Spleen (tissue), 11 donors: ENCODE measurements at regions not wholly inside any gene's neighbourhood (a gene's known extent, or its start where the extent isn't known, plus 50 kb on each side); places are given as distances from the start of the nearest gene placed in this dataset.
A peak's percentile ranks its signal among the peaks of the same experiment; 100 is the strongest.

ENCODE experiments used
- DNase-seq: peaks from one replicate; pipeline ENCODE4 v3.0.0-alpha.2; 2020
- H3K27ac ChIP-seq, 8 donors: fragments of 200-600 bp; sonication (generic) in 7 of 8; 1 replicate in 4 of 8; 2 replicates in 4 of 8; pipeline versions ENCODE4 v1.5.0 to v1.8.0; 2016 to 2021; ENCODE audit warnings: inconsistent platforms in 4 of 8, mild to moderate bottlenecking in 4 of 8, moderate library complexity in 1 of 8
- H3K27me3 ChIP-seq, 7 donors: fragments of 200-600 bp; sonication (generic) in 6 of 7; replicated peaks in 1 of 7; 1 replicate in 4 of 7; 2 replicates in 3 of 7; pipeline versions ENCODE4 v1.5.0 to v1.8.0; 2016 to 2021; ENCODE audit warnings: inconsistent platforms in 3 of 7, mild to moderate bottlenecking in 1 of 7
- H3K36me3 ChIP-seq, 6 donors: fragments of 200-600 bp; sonication (generic) in 5 of 6; 1 replicate in 4 of 6; 2 replicates in 2 of 6; pipeline versions ENCODE4 v1.5.0 to v1.8.0; 2016 to 2021; ENCODE audit warnings: inconsistent platforms in 2 of 6
- H3K4me1 ChIP-seq, 6 donors: fragments of 200-600 bp; sonication (generic) in 5 of 6; 1 replicate in 3 of 6; 2 replicates in 3 of 6; pipeline versions ENCODE4 v1.5.0 to v1.8.0; 2016 to 2021; ENCODE audit warnings: inconsistent platforms in 3 of 6
- H3K4me3 ChIP-seq, 8 donors: fragments of 200-600 bp; sonication (generic) in 7 of 8; 1 replicate in 4 of 8; 2 replicates in 4 of 8; pipeline versions ENCODE4 v1.5.0 to v1.8.0; 2016 to 2021; ENCODE audit warnings: inconsistent platforms in 4 of 8, mild to moderate bottlenecking in 4 of 8, moderate library complexity in 2 of 8
- H3K9me3 ChIP-seq, 8 donors: fragments of 200-600 bp; sonication (generic) in 7 of 8; 1 replicate in 4 of 8; 2 replicates in 4 of 8; pipeline versions ENCODE4 v1.5.0 to v1.8.0; 2016 to 2021; ENCODE audit warnings: inconsistent platforms in 4 of 8
- POLR2A ChIP-seq, 3 donors: fragments of 450-650 bp; IDR thresholded peaks; one replicate each; pipeline ENCODE4 v1.5.1; 2017; ENCODE audit warnings: antibody characterized with exemption in 3 of 3, mild to moderate bottlenecking in 1 of 3
- POLR2AphosphoS5 ChIP-seq, 3 donors: sonication (generic); formaldehyde crosslinking; IDR thresholded peaks; one replicate each; pipeline ENCODE4 v1.5.1; 2017; ENCODE audit warnings: antibody characterized with exemption in 3 of 3
- whole genome bisulfite sequencing, 5 donors: extraction: QIAGEN DNeasy Blood & Tissue Kit in 3 of 5; methylation state at CpG; one replicate each; pipeline versions ENCODE4 v1.1.5 to v1.1.7; 2013 to 2018; 5-methylcytosine and 5-hydroxymethylcytosine counted together
- intact Hi-C: fragments of 100-400 bp; cut with DNase I; formaldehyde crosslinking; loops from one replicate; pipeline ENCODE4 v1.15.0; 2023; ENCODE audit warnings: low total_unique reads
- TF ChIP-seq, protein P1 (sequence below), 11 experiments: fragments of 200-600 bp in 7 of 11; fragments of 450-650 bp in 4 of 11; sonication (generic) in 4 of 11; IDR thresholded peaks in 8 of 11; conservative IDR thresholded peaks in 3 of 11; 1 replicate in 7 of 11; 2 replicates in 4 of 11; pipeline versions ENCODE4 v1.4.0 to v1.8.0; 2016 to 2021; ENCODE audit warnings: antibody characterized with exemption in 11 of 11, inconsistent platforms in 4 of 11, mild to moderate bottlenecking in 1 of 11
- donor health status: healthy with polysubstance abuse.
- donor health status: DM: no; HTN: no; CAD: no; lungs with moderate emphysema.
- donor health status: DM: no; HTN: no; CAD: no.
- donor health status: Bipolar disorder and iron deficiency.
- donor health status: healthy.
- donor health status: DM: no; HTN: no; CAD: no.
- donor health status: DM: yes; HTN: yes; CAD: no.

DNA sequence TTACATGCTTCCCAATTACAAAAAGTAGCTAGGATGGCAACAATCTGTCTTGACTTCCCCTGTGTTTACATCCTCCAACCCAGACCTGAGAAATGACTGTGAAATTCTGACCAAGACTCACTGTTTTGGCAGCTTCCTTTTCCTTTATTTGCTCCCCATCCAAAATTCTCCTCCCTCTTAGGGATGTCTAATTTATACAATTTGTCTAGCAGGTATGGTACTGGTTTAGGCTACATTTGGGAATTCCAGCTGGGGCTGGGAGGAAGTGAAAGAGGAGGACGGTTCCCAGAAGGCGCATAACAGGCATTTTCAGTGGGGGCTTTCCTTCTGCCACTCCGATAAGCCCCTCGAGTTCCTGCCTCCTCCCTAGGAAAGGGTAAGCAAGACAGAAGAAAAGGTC lies 231.5 kb upstream of the BTBD3 start:
- DNase-seq, result no peak
- Histone ChIP-seq H3K9me3 (no peaks in the 10 kb centered on the region), H3K27me3 (peaks cover 0 to 25% (median 11%) of the 10 kb centered on the region in 7 donors), H3K4me3 (no peak overlapping the region), H3K27ac (no peak overlapping the region), H3K36me3 (no peaks in the 10 kb centered on the region), H3K4me1 (peaks cover 0 to 10% (median 4%) of the 10 kb centered on the region in 6 donors)
- WGBS, 5 donors, result 38 to 56% (median 42%) methylated on average over 4 of the region's 4 CpGs
- intact Hi-C loops, result no loop called here
- TF ChIP-seq, protein P1, sequence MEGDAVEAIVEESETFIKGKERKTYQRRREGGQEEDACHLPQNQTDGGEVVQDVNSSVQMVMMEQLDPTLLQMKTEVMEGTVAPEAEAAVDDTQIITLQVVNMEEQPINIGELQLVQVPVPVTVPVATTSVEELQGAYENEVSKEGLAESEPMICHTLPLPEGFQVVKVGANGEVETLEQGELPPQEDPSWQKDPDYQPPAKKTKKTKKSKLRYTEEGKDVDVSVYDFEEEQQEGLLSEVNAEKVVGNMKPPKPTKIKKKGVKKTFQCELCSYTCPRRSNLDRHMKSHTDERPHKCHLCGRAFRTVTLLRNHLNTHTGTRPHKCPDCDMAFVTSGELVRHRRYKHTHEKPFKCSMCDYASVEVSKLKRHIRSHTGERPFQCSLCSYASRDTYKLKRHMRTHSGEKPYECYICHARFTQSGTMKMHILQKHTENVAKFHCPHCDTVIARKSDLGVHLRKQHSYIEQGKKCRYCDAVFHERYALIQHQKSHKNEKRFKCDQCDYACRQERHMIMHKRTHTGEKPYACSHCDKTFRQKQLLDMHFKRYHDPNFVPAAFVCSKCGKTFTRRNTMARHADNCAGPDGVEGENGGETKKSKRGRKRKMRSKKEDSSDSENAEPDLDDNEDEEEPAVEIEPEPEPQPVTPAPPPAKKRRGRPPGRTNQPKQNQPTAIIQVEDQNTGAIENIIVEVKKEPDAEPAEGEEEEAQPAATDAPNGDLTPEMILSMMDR (IDR thresholded peaks at IDR 0.05 in 8 of 11, conservative IDR thresholded peaks at IDR 0.05 in 3 of 11), result no peak
- TF ChIP-seq POLR2A (IDR thresholded peaks at IDR 0.05) (no peak), POLR2AphosphoS5 (IDR thresholded peaks at IDR 0.05) (no peak)

DNA sequence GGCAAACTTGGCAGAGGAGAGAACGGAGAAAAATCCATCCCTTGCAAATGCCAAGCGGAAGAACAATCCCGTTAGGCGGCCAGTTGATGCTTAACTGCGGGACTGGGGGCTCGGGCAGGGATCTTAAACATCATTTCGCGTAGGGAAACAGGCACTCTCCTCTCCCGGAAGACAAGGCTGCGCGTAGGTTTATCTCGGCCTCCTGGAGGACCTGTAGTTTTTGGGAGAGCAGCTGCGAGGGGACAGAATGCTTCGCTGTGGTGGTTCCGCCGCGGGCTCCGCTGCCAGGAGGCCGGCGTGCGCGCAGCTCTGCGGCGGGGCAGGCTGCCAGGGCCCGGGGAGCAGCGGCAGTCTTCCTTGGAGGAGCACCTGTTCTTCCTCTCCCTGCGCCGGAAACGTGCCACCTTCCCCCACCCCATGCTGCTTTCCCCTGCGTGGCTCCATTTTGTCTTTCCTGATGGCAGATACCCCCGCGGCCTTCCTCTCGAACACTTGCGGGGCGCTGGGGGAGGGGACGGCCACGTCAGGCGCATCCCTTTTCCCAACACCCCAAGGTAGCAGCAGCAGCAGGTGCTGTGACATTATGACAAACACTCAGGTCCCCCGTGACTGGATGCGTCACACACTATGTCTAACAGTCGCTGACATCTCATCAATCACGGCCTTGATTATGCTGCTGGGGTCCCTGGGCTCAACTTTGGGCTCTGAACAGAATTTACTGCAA lies 230.7 kb upstream of the BTBD3 start:
- WGBS, 5 donors, result 14 to 20% (median 15%) methylated on average over 29 to 42 of the region's 42 CpGs
- Histone ChIP-seq H3K9me3 (no peaks in the 10 kb centered on the region), H3K27ac (no peak overlapping the region), H3K4me1 (peaks cover 0 to 10% (median 4%) of the 10 kb centered on the region in 6 donors), H3K36me3 (no peaks in the 10 kb centered on the region), H3K4me3 (peak overlapping the region in 3 of 8 donors; percentile 9 to 50 (median 32)), H3K27me3 (peaks cover 0 to 25% (median 11%) of the 10 kb centered on the region in 7 donors)
- DNase-seq, result peak; percentile 62
- TF ChIP-seq, protein P1 (IDR thresholded peaks at IDR 0.05 in 8 of 11, conservative IDR thresholded peaks at IDR 0.05 in 3 of 11), result no peak
- intact Hi-C loops, result no loop called here

DNA sequence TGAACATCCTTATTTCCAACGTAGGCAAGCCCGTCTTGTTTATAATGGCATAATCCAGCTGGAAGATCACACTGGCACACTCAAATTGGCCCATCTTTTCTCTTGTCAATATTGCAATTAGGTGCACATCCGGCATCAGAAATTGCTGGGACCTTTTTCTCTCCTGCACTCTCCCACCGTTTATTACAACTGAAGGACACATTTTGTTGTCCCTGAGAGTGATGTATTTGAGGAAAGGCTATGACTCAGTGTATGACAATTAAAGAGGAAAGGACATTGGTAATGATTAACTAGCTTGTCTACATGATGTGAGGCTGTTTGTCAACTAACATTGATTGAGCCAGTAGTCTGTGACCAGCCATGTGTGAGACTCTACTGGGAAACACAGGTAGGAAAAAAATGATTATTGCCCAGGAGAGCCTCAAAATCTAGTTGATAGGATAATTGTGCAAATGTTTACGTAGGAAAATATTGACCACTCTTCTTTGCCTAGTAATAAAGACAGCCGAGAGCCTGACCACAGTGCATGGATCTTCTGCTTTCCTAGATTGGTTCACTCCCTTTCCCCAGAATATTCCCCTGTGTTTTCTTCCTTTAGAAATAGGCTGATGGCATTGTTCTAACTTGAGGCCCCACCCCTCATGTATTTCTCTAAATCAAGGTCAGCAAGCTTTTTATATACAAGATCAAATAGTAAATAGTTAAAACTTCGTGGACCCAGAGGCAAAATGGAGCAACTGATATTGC lies 230.0 kb upstream of the BTBD3 start:
- peaks cover 0 to 25% (median 11%) of the 10 kb centered on the region in 7 donors for H3K27me3 ChIP-seq
- peaks cover 0 to 10% (median 4%) of the 10 kb centered on the region in 6 donors for H3K4me1 ChIP-seq
- no peak overlapping the region for H3K4me3 ChIP-seq
- 64 to 77% (median 74%) methylated on average over 7 of the region's 7 CpGs for WGBS, 5 donors
- intact Hi-C loops, result no loop called here
- H3K27ac ChIP-seq, result no peak overlapping the region
- no peaks in the 10 kb centered on the region for H3K36me3 ChIP-seq
- TF ChIP-seq, protein P1 (IDR thresholded peaks at IDR 0.05 in 8 of 11, conservative IDR thresholded peaks at IDR 0.05 in 3 of 11), result no peak
- no peak for TF ChIP-seq POLR2AphosphoS5 (IDR thresholded peaks at IDR 0.05)
- no peak for TF ChIP-seq POLR2A (IDR thresholded peaks at IDR 0.05)
- DNase-seq, result no peak
- no peaks in the 10 kb centered on the region for H3K9me3 ChIP-seq

DNA sequence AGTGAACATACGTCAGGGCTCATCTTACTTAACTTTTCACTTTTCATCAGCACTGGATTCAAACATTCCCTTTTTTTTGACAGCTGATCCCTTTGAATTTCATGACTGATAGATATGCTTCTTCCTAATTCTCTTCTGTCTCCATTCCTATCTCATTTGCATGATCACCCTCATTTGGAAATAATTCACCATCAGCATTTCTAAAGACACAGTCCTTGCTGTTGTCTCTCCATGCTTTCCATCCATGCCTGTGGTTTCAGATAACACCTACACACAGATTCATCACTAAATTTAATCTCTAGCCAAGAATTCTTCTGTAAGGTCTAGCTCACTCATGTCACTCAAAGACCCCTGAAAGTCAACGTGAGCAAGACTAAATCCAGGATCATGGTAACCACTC lies 228.4 kb upstream of the BTBD3 start:
- no peak for DNase-seq
- Histone ChIP-seq H3K9me3 (no peaks in the 10 kb centered on the region), H3K27me3 (peaks cover 0 to 25% (median 11%) of the 10 kb centered on the region in 7 donors), H3K36me3 (no peaks in the 10 kb centered on the region), H3K4me1 (peaks cover 0 to 10% (median 4%) of the 10 kb centered on the region in 6 donors), H3K4me3 (no peak overlapping the region), H3K27ac (no peak overlapping the region)
- 87 to 94% (median 93%) methylated on average over 2 of the region's 2 CpGs for WGBS, 5 donors
- TF ChIP-seq, protein P1 (IDR thresholded peaks at IDR 0.05 in 8 of 11, conservative IDR thresholded peaks at IDR 0.05 in 3 of 11), result no peak
- no peak for TF ChIP-seq POLR2A (IDR thresholded peaks at IDR 0.05)
- TF ChIP-seq POLR2AphosphoS5 (IDR thresholded peaks at IDR 0.05), result no peak
- intact Hi-C loops, result no loop called here
